ENCODE measurements at regions not wholly inside any gene's neighbourhood (a gene's known extent, or its start where the extent isn't known, plus 50 kb on each side); places are given as distances from the start of the nearest gene placed in this dataset.

DNA sequence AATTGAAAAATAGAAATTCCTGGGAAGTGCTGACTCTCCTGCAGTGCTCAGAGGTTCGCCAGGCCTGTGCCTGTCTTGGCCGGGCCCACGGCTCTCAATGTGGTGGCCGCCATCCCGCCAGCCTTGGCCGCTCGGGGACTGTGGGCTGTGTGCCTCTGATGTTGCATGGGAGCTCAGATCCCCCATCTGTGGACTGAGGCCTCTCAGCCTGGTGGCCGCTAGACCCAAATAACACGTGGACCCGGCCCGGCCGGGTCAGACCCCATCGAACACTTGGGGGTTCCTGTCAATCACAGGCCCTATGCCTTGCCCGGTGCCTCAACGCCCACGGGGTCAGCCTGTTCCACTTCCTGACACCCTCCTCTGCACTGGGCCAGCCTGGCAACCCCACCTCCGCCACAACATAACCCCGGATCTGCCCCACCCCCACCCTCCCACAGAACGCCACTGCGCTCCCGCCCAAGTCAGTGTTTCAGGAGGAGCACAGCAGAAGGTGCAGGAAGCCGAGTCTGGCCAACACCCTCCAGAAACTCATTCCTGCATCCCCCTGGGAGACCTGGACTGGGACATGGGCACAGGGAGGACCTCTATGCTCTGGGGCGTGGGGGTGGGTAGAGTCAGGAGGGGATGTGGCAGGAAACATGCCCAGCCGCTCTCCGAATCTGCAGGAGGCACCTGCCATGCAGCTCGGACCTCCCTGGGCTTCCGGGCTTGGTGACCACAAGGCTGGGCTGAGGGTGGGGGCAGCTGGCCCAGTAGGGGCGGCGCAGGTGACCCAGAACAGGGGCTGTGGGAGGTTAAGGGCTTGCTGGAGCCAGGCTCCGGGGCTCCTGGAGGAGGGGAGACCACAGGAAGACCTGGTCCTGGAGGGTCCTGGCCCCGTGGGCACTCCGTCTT is 98.7 kb upstream of the BHLHE23 start:
- peaks cover 13% of the 10 kb centered on the region for H3K4me1 ChIP-seq (ENCODE audit: control insufficient read depth, insufficient read depth, low read length)
- H3K4me3 ChIP-seq (ENCODE audit: insufficient read depth, low read depth, low read length) = no peak overlapping the region
- no peaks in the 10 kb centered on the region for H3K9me3 ChIP-seq (ENCODE audit: control insufficient read depth, low read length)
- H3K27ac ChIP-seq (ENCODE audit: insufficient read depth, low read depth, low read length, poor library complexity, severe bottlenecking) = no peak overlapping the region
- no peaks in the 10 kb centered on the region for H3K36me3 ChIP-seq (ENCODE audit: control insufficient read depth, insufficient read depth, low read length)
- H3K27me3 ChIP-seq (ENCODE audit: control insufficient read depth, insufficient read depth, low read length, poor library complexity, severe bottlenecking) = peaks cover 34% of the 10 kb centered on the region
- 87% methylated on average over 29 to 32 of the region's 32 CpGs for WGBS, 2 experiments

DNA sequence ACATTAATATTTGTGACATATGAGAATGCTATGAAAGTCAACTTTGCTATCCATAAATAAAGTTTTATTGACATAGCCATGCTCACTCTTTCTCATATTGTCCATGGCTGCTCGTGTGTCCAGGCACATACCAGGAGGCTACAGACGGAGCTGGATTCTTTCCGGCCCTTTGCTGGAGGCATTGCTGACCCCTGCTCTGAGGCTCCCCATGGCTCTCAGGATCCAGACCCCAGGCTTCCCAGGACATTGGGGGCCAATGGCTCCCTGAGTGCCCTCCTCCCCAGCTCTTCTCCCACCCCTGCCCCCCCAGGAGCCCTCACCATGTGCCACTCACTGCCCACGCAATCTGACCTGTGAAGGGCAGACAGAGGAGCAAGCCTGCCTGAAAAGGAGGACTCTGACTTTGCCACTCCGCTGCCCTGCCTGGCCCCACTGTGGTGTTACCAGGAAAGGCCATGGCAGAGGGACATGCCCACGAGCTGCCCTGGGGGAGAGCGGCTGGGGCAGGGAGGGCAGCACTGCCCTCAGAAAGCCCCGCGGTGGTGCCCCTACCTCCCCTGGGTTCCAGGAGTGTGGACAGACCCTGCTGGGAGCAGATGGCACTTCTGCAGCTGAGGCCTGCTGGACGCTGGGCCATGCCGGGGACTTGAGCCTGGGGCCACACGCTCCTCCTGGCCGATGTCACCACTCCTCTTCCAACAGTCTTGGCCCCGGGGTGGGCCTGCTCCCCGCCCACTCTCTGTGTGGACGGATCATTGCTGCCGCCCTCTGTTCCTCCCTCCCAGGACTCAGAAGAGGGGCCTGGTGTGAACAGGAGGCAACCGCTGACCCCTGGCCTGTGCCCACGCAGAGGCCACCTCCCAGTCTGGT is 97.8 kb upstream of the BHLHE23 start:
- Histone ChIP-seq H3K9me3 (ENCODE audit: control insufficient read depth, low read length) (no peaks in the 10 kb centered on the region), H3K27me3 (ENCODE audit: control insufficient read depth, insufficient read depth, low read length, poor library complexity, severe bottlenecking) (peaks cover 43% of the 10 kb centered on the region), H3K4me1 (ENCODE audit: control insufficient read depth, insufficient read depth, low read length) (peaks cover 21% of the 10 kb centered on the region), H3K4me3 (ENCODE audit: insufficient read depth, low read depth, low read length) (no peak overlapping the region), H3K27ac (ENCODE audit: insufficient read depth, low read depth, low read length, poor library complexity, severe bottlenecking) (no peak overlapping the region), H3K36me3 (ENCODE audit: control insufficient read depth, insufficient read depth, low read length) (no peaks in the 10 kb centered on the region)
- 83 to 84% methylated on average over 19 of the region's 19 CpGs for WGBS, 2 experiments

DNA sequence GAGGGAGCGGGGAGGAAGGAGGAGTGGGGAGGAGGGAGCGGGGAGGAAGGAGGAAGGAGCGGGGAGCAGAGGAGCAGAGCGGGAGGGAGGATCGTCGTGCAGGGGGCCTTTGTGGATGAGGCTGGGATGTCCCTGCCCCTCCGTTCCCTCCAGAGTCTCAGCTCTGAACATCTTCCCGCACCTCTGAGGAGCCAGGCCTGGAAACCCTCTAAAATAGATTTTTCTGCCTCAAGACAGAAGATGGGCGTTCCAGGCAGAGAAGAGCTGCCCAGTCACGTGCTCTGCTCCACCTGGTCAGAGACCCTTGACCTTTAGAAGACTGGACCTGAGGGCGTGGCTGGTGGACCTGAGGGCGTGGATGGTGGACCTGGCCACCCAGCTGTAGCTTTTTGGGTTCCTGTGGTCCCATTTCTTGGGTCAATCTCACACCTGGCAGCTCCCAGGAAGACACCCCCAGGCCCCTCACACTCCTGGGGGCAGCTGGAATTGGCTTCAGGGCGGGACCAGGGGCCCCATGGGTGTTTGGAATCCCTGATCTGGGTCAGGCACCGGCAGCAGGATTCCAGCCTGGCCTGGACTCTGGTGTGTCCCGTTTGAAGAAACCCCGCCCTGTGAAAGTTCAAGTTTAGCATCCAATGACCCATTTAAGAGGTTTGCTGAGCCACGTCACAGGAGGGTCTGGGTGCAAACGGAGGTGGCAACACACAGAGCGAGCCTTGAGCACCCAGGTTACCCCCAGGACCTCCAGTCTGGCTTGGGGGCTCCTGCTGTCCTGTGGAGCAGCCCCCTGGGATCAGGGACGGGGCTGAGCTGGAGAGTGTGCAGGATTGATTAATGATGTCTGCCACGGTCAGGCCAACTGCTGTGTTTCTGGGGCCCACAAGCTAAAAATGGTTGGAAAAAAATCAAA is 96.9 kb upstream of the BHLHE23 start:
- no peak overlapping the region for H3K4me3 ChIP-seq (ENCODE audit: insufficient read depth, low read depth, low read length)
- no peaks in the 10 kb centered on the region for H3K36me3 ChIP-seq (ENCODE audit: control insufficient read depth, insufficient read depth, low read length)
- peaks cover 50% of the 10 kb centered on the region for H3K27me3 ChIP-seq (ENCODE audit: control insufficient read depth, insufficient read depth, low read length, poor library complexity, severe bottlenecking)
- no peak overlapping the region for H3K27ac ChIP-seq (ENCODE audit: insufficient read depth, low read depth, low read length, poor library complexity, severe bottlenecking)
- WGBS, 2 experiments = 78 to 82% methylated on average over 21 of the region's 21 CpGs
- H3K9me3 ChIP-seq (ENCODE audit: control insufficient read depth, low read length) = no peaks in the 10 kb centered on the region
- H3K4me1 ChIP-seq (ENCODE audit: control insufficient read depth, insufficient read depth, low read length) = peaks cover 21% of the 10 kb centered on the region

DNA sequence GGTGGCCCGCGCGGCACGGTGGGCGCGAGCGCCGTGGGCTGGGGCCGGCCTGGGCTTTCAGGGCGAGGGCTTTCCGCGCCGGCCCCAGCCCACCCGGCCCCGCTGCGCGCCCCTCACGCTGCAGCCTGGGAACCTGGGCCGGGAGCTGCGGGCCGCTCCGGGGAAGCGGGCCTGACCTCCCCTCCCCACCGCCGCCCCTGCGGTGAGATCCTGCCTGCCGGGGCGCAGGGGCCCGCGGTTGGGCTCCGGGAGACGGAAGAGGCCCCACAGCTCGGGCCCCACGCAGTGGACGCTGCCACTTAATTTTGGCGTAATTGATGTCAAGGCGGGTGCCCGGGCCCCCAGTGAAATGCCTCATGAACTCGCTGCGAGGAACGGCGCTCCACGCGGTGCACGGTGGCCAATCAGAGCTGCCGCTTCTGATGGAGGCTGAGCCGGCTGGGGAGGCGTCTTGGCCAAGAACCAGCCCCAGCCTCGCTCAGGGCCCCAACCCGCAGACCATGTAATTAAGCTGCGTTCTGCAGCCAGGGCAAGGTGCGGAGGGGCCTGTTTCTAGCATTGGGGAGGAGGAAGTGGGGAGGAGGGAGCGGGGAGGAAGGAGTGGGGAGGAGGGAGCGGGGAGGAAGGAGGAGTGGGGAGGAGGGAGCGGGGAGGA is 96.1 kb upstream of the BHLHE23 start:
- peaks cover 21% of the 10 kb centered on the region for H3K4me1 ChIP-seq (ENCODE audit: control insufficient read depth, insufficient read depth, low read length)
- peak overlapping the region; percentile 20 for H3K4me3 ChIP-seq (ENCODE audit: insufficient read depth, low read depth, low read length)
- peaks cover 56% of the 10 kb centered on the region for H3K27me3 ChIP-seq (ENCODE audit: control insufficient read depth, insufficient read depth, low read length, poor library complexity, severe bottlenecking)

DNA sequence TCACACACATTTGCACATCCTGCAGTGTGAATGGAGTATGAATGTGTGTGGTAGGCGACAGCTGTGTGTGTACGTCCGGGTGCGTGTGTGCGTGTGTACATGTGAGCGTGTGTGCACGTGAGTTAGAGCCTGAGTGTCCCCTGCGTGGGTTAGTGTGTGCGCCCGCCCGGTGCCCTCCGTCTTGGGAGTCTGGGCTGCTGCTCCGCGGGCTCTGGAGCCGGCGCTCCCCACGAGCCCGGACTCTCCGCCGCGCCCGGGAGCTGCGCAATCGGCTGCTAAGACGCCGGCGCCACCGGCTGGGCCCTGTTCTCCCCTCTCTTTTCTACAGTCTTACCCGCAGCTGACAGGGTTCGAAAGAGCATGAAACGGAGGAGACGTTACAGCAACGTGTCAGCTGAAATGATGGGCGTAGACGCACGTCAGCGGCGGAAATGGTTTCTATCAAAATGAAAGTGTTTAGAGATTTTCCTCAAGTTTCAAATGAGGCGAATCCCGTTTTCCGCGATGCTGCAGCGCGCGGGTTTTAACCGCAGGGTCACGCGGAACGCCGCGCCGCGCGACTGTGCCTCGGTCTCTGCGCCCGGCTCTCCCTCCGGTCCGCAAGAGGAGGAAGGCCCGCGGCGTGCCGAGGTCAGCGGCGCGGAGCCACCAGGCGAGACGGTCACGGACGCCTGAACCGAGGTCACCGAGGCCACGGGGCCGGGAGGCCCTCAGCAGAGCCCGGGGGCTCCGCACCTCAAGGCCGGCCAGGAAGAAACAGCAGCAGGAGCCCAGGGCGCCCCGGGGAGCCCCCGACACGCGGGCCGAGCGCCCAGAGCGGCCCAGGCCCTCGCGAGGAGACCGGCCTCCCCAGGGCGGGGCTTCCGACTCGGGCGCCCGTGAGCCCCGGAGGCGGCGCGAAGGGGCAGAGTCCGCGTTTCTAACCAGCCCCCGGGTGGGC is 95.3 kb upstream of the BHLHE23 start:
- Histone ChIP-seq H3K27ac (ENCODE audit: insufficient read depth, low read depth, low read length, poor library complexity, severe bottlenecking) (no peak overlapping the region), H3K27me3 (ENCODE audit: control insufficient read depth, insufficient read depth, low read length, poor library complexity, severe bottlenecking) (peaks cover 58% of the 10 kb centered on the region), H3K9me3 (ENCODE audit: control insufficient read depth, low read length) (no peaks in the 10 kb centered on the region), H3K36me3 (ENCODE audit: control insufficient read depth, insufficient read depth, low read length) (no peaks in the 10 kb centered on the region), H3K4me1 (ENCODE audit: control insufficient read depth, insufficient read depth, low read length) (peaks cover 21% of the 10 kb centered on the region), H3K4me3 (ENCODE audit: insufficient read depth, low read depth, low read length) (peak overlapping the region; percentile 20)
- WGBS, 2 experiments = 1 to 2% methylated on average over 100 of the region's 100 CpGs

More for the DNA sequence above, 96.1 kb upstream of the BHLHE23 start:
- Histone ChIP-seq H3K27ac (ENCODE audit: insufficient read depth, low read depth, low read length, poor library complexity, severe bottlenecking) (no peak overlapping the region), H3K36me3 (ENCODE audit: control insufficient read depth, insufficient read depth, low read length) (no peaks in the 10 kb centered on the region), H3K9me3 (ENCODE audit: control insufficient read depth, low read length) (no peaks in the 10 kb centered on the region)
- WGBS, 2 experiments = 5 to 6% methylated on average over 55 of the region's 55 CpGs

DNA sequence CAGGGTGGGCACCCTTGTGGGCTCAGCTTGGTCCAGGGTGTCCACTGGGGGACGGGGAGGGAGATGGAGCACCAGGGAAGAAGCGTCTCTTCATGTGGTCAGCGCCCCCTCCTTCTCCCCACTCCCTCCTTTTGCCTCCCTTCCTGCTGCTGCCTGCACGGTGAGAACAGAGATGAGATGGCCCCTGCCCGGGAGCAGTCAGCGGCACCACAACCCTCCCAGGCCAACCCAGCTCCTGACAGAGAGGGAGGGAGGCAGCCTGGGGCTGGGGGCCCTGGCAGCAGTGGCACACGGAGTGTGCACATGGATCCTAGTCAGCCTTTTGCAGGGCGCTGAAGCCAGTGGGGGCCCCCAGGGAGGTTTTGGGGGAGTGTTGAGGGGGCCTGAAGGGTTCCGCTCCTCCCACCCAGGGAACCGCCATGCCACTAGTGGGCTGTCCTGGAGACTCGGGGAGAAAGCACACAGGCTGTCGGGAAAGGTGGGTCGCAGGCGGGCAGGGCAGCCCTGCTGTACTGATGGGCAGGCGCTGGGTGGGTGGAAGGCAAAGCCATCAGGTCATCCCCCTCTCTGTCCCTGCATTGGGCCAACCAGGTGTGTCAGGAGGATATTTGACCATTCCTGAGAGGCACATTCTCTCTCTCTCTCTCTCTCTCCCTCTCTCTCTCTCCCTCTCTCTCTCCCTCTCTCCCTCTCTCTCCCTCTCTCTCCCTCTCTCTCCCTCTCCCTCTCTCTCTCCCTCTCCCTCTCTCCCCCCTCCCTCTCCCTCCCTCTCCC is 94.3 kb upstream of the BHLHE23 start:
- no peak overlapping the region for H3K4me3 ChIP-seq (ENCODE audit: insufficient read depth, low read depth, low read length)
- H3K9me3 ChIP-seq (ENCODE audit: control insufficient read depth, low read length) = no peaks in the 10 kb centered on the region
- H3K27ac ChIP-seq (ENCODE audit: insufficient read depth, low read depth, low read length, poor library complexity, severe bottlenecking) = no peak overlapping the region
- peaks cover 21% of the 10 kb centered on the region for H3K4me1 ChIP-seq (ENCODE audit: control insufficient read depth, insufficient read depth, low read length)
- no peaks in the 10 kb centered on the region for H3K36me3 ChIP-seq (ENCODE audit: control insufficient read depth, insufficient read depth, low read length)
- WGBS, 2 experiments = 32% methylated on average over 15 of the region's 15 CpGs
- H3K27me3 ChIP-seq (ENCODE audit: control insufficient read depth, insufficient read depth, low read length, poor library complexity, severe bottlenecking) = peaks cover 58% of the 10 kb centered on the region

DNA sequence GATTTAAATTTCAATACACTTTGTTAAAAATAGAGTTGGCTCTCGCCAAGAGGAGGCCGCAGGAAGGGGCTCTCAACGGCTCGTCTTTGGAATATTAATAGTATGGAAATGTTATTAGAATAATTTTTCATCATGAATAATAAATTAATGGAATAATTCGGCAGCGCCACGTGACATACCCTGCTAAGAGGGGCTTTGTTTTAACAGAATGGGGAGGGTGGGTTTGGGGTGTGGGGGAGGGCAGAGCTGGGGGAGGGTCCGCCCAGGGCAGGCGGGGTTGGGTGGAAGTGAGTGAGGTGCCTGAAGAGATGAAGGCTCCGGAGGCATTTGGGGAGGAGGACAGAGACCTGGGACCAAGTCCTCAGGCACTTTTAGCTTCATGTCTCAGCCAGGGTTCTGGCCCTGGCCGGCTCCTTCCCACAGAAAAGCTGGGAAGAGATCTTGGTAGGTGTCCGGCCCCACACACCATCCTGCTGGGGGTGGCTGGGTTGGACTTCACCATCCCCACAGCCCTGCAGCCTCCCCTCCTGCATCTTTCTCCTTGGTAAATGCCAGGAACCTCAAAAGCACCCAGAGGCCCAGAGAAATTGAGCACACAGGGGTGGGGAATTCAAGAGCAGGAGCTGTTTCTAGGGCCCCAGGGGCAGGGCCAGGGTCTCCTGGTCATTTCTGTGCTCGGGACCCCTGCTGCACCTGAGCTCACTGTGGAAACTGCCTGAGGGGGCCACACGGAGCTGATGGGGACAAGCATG is 93.6 kb upstream of the BHLHE23 start:
- peaks cover 21% of the 10 kb centered on the region for H3K4me1 ChIP-seq (ENCODE audit: control insufficient read depth, insufficient read depth, low read length)
- no peaks in the 10 kb centered on the region for H3K36me3 ChIP-seq (ENCODE audit: control insufficient read depth, insufficient read depth, low read length)
- H3K27me3 ChIP-seq (ENCODE audit: control insufficient read depth, insufficient read depth, low read length, poor library complexity, severe bottlenecking) = peaks cover 58% of the 10 kb centered on the region
- 20 to 22% methylated on average over 10 to 14 of the region's 14 CpGs for WGBS, 2 experiments
- no peak overlapping the region for H3K27ac ChIP-seq (ENCODE audit: insufficient read depth, low read depth, low read length, poor library complexity, severe bottlenecking)
- H3K9me3 ChIP-seq (ENCODE audit: control insufficient read depth, low read length) = no peaks in the 10 kb centered on the region
- H3K4me3 ChIP-seq (ENCODE audit: insufficient read depth, low read depth, low read length) = no peak overlapping the region

Data from ectodermal cell (in vitro differentiated cells).